ENCODE measurements at regions not wholly inside any gene's neighbourhood (a gene's known extent, or its start where the extent isn't known, plus 50 kb on each side); places are given as distances from the start of the nearest gene placed in this dataset.

- TF ChIP-seq CTCF (IDR thresholded peaks at IDR 0.05) = no peak
- TF ChIP-seq EZH2 (IDR thresholded peaks at IDR 0.05) = no peak
Measured at GRCh38 chr5:136626531-136626930, 261.2 kb upstream of the TRPC7 start.

Data from neural progenitor cell (in vitro differentiated cells).